Fibroblast of mammary gland (primary cell): ENCODE measurements at regions not wholly inside any gene's neighbourhood (a gene's known extent, or its start where the extent isn't known, plus 50 kb on each side); places are given as distances from the start of the nearest gene placed in this dataset.

Experiments
- DNase-seq: peaks from one replicate; pipeline ENCODE4 v3.0.0-alpha.2; 2010; ENCODE audit warnings: low read depth
- H3K4me3 ChIP-seq: 2 replicates; pipeline ENCODE4 v1.5.1; 2011; ENCODE audit warnings: low read depth, mild to moderate bottlenecking, low read length, moderate library complexity; ENCODE audit not compliant: control insufficient read depth
- TF ChIP-seq, protein P1 (sequence below): conservative IDR thresholded peaks from 2 replicates; pipeline ENCODE4 v1.5.1; 2011; ENCODE audit warnings: low read depth, low read length, inconsistent platforms; ENCODE audit not compliant: control insufficient read depth, insufficient read depth

DNA sequence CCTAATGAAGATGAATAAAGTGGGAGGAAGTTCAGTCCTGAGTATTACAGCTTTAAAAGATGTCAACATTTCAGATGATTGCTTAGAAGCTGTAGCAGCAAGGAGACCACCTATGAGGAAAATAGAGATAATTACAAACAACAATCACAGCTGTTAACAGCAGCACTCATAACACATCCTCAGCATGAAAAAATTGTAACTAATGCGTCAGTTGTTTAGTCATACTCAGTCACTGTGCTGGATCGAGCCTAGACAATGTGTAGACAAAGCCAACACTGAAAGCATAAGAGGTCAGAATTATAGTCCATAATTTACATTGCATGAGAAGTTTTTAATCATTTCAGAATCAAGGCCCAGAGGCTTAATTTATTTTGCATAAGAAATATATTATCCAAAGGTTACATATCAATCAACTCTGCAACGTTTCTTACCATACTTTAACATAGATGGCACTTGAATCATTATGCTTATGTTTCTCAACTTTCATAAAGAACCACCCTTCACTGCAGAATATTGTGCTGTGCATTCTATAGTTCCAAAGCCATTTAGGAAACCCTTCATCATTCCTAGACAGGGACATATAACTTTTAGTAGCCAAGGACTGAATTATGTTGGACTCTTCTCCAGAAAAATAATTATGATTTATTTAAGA is 60.2 kb upstream of the HAPLN1 start:
- TF ChIP-seq, protein P1, sequence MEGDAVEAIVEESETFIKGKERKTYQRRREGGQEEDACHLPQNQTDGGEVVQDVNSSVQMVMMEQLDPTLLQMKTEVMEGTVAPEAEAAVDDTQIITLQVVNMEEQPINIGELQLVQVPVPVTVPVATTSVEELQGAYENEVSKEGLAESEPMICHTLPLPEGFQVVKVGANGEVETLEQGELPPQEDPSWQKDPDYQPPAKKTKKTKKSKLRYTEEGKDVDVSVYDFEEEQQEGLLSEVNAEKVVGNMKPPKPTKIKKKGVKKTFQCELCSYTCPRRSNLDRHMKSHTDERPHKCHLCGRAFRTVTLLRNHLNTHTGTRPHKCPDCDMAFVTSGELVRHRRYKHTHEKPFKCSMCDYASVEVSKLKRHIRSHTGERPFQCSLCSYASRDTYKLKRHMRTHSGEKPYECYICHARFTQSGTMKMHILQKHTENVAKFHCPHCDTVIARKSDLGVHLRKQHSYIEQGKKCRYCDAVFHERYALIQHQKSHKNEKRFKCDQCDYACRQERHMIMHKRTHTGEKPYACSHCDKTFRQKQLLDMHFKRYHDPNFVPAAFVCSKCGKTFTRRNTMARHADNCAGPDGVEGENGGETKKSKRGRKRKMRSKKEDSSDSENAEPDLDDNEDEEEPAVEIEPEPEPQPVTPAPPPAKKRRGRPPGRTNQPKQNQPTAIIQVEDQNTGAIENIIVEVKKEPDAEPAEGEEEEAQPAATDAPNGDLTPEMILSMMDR = no peak
- no peak overlapping the region for H3K4me3 ChIP-seq
- DNase-seq = no peak

DNA sequence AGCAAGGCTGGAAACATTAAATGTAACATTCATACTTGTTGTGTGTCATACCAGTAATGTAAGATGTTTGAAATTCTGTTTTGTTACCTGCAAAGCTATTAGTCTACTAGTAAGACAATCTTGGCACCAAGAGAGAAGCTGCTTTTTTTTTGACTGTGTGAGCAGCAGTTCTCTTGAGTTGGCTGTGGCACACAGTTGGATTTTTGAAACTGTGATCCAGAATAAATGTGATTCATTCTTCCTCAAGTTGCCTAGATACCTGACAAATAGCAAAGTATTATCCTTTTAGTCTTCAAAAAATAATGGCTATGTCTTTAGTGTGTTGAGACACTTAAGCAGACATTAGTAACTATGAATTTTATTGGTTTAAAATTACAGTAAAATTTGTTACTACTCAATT is 57.2 kb upstream of the HAPLN1 start:
- no peak overlapping the region for H3K4me3 ChIP-seq
- DNase-seq = no peak
- TF ChIP-seq, protein P1 = no peak

DNA sequence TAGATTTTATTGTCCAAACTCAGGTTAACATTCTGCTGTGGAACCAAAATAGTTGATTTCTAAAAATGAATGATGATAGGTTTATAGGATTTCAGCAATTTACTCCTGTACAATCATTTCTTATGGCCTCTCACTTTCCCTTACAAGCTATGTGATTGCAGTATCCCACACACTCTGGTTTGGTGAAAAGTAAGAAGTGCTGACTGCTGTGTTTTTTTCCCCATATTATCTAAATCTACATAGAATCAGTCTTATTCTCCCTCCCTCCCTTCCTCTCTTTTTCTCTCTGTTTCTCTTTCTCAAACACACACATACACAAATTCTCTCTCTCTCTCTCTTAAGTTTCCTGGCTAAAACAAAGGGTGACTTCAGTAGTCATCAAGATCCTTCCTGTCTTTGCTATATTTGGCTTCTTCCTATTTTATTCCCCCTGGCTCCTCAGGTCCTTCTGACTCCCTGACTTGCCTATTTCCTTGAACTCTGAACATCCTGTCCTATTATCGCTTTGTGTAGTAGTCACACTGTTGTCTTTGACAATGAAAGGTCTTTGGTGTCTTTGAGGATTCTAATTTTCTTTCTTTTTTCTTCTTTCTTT is 55.9 kb upstream of the HAPLN1 start:
- no peak overlapping the region for H3K4me3 ChIP-seq
- no peak for DNase-seq
- TF ChIP-seq, protein P1 = no peak
